ENCODE measurements at regions not wholly inside any gene's neighbourhood (a gene's known extent, or its start where the extent isn't known, plus 50 kb on each side); places are given as distances from the start of the nearest gene placed in this dataset.
"Not testable (repeated sequence)": the region's sequence is repeated elsewhere in the genome, so short reads cannot be mapped to it uniquely, and the experiment has no call there.

DNA sequence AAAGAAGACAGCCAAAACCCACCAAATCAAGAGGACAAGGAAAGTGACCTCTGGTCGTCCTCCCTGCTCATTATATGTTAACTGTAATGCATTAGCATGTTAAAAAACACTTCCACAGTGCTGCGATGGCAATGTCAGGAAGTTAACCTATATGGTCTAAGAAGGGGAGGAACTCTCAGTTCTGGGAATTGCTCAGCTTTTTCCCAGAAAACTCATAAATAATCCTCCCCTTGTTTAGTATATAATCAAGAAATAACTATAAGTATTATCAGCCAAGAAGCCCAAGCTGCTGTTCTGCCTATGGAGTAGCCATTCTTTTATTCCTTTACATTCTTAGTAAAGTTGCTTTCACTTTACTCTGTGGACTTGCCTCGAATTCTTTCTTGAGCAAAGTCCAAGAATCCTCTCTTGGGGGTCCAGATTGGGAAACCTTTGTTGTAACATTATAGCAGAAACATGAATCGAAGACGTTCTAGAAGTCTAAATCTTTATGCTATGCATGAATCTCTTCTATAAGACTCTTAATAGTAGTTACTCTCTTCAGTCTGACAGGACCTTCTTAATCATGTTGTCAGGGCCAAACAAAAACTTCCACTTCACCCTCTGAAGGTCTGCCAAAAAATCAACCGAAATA, 110.0 kb upstream of the VANGL1 start:
- H2BK5ac ChIP-seq (ENCODE audit: low read depth, low read length, poor library complexity, severe bottlenecking): no peak overlapping the region
- no peak for DNase-seq
- no peak overlapping the region for H3K4me2 ChIP-seq (ENCODE audit: low read length, poor library complexity, severe bottlenecking)
- H3K4me3 ChIP-seq (ENCODE audit: insufficient read depth in 1 of 2, low read depth in 1 of 2, low read length in 2 of 2): peak overlapping the region in 1 of 2 experiments; percentile 31
- H2AFZ ChIP-seq (ENCODE audit: low read depth, low read length): no peak overlapping the region
- H2BK120ac ChIP-seq (ENCODE audit: low read depth, low read length): no peak overlapping the region
- no peak overlapping the region for H3K23ac ChIP-seq (ENCODE audit: low read length in 2 of 2)
- no peaks in the 10 kb centered on the region for H3K79me1 ChIP-seq (replicated peaks; ENCODE audit: low read length, poor library complexity, severe bottlenecking)
- no peaks in the 10 kb centered on the region for H3K9me3 ChIP-seq (ENCODE audit: control insufficient read depth, low read length)
- no peak overlapping the region for H2BK12ac ChIP-seq (ENCODE audit: low read length in 2 of 2)
- no peak overlapping the region for H3K4ac ChIP-seq (ENCODE audit: low read depth in 1 of 2, low read length in 2 of 2)
- peaks cover 12% of the 10 kb centered on the region for H3K4me1 ChIP-seq (ENCODE audit: control insufficient read depth, insufficient read depth, low read depth, low read length)
- H4K91ac ChIP-seq (ENCODE audit: low read length): no peak overlapping the region
- H3K14ac ChIP-seq (ENCODE audit: low read length in 2 of 2): no peak overlapping the region
- H2AK5ac ChIP-seq (ENCODE audit: low read length, severe bottlenecking): peak overlapping the region; percentile 91
- no peak overlapping the region for H3K27ac ChIP-seq (ENCODE audit: low read length, poor library complexity, severe bottlenecking)
- no peak overlapping the region for H4K8ac ChIP-seq (ENCODE audit: low read length)
- 79% methylated on average over 4 of the region's 6 CpGs for WGBS
- no peak overlapping the region for H2BK15ac ChIP-seq (ENCODE audit: low read depth, poor library complexity, severe bottlenecking)
- H3K27me3 ChIP-seq (ENCODE audit: control insufficient read depth in 1 of 2, insufficient read depth in 1 of 2, low read length in 2 of 2): no peaks in the 10 kb centered on the region
- no peaks in the 10 kb centered on the region for H3K36me3 ChIP-seq (ENCODE audit: control insufficient read depth in 1 of 2, insufficient read depth in 2 of 2, low read depth in 1 of 2, low read length in 2 of 2)
- H3K18ac ChIP-seq (ENCODE audit: low read depth in 1 of 2, low read length in 2 of 2): no peak overlapping the region
- peak overlapping the region; percentile 50 for H3K9ac ChIP-seq (ENCODE audit: low read length)

DNA sequence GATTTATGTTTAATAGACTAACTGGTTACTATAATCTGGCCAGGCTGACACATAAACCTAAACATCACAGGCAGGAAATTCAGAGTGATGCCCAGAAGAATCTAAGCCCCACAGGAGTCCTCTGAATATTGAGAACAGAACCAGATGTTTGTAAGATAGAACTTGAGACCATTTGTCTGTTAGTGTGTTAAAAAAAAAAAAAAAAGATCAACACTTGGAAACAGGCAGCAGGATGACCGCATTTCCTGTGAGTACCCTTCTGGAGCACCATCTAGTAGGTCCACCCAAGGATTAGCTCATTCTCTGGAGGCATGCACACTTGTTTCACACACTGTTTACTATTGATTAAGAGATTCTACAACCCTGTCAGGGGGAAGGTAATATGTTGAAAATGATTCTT, 111.4 kb upstream of the VANGL1 start:
- peak overlapping the region; percentile 66 for H3K9ac ChIP-seq (ENCODE audit: low read length)
- H2BK12ac ChIP-seq (ENCODE audit: low read length in 2 of 2): peak overlapping the region in 1 of 2 experiments; percentile 80
- no peak overlapping the region for H3K23ac ChIP-seq (ENCODE audit: low read length in 2 of 2)
- no CpG with 5 or more reads among the region's 1 CpG for WGBS
- H2AK5ac ChIP-seq (ENCODE audit: low read length, severe bottlenecking): no peak overlapping the region
- H3K18ac ChIP-seq (ENCODE audit: low read depth in 1 of 2, low read length in 2 of 2): no peak overlapping the region
- no peak overlapping the region for H4K91ac ChIP-seq (ENCODE audit: low read length)
- peaks cover 13% of the 10 kb centered on the region for H3K4me1 ChIP-seq (ENCODE audit: control insufficient read depth, insufficient read depth, low read depth, low read length)
- no peak overlapping the region for H3K4ac ChIP-seq (ENCODE audit: low read depth in 1 of 2, low read length in 2 of 2)
- H2AFZ ChIP-seq (ENCODE audit: low read depth, low read length): no peak overlapping the region
- no peaks in the 10 kb centered on the region for H3K27me3 ChIP-seq (ENCODE audit: control insufficient read depth in 1 of 2, insufficient read depth in 1 of 2, low read length in 2 of 2)
- H3K79me1 ChIP-seq (replicated peaks; ENCODE audit: low read length, poor library complexity, severe bottlenecking): no peaks in the 10 kb centered on the region
- no peak overlapping the region for H2BK5ac ChIP-seq (ENCODE audit: low read depth, low read length, poor library complexity, severe bottlenecking)
- H2BK15ac ChIP-seq (ENCODE audit: low read depth, poor library complexity, severe bottlenecking): no peak overlapping the region
- no peak overlapping the region for H4K8ac ChIP-seq (ENCODE audit: low read length)
- H3K14ac ChIP-seq (ENCODE audit: low read length in 2 of 2): no peak overlapping the region
- no peak overlapping the region for H3K4me3 ChIP-seq (ENCODE audit: insufficient read depth in 1 of 2, low read depth in 1 of 2, low read length in 2 of 2)
- H3K27ac ChIP-seq (ENCODE audit: low read length, poor library complexity, severe bottlenecking): peak overlapping the region; percentile 53
- DNase-seq: peak; percentile 64
- no peaks in the 10 kb centered on the region for H3K36me3 ChIP-seq (ENCODE audit: control insufficient read depth in 1 of 2, insufficient read depth in 2 of 2, low read depth in 1 of 2, low read length in 2 of 2)
- H2BK120ac ChIP-seq (ENCODE audit: low read depth, low read length): no peak overlapping the region
- H3K9me3 ChIP-seq (ENCODE audit: control insufficient read depth, low read length): no peaks in the 10 kb centered on the region
- H3K4me2 ChIP-seq (ENCODE audit: low read length, poor library complexity, severe bottlenecking): no peak overlapping the region

DNA sequence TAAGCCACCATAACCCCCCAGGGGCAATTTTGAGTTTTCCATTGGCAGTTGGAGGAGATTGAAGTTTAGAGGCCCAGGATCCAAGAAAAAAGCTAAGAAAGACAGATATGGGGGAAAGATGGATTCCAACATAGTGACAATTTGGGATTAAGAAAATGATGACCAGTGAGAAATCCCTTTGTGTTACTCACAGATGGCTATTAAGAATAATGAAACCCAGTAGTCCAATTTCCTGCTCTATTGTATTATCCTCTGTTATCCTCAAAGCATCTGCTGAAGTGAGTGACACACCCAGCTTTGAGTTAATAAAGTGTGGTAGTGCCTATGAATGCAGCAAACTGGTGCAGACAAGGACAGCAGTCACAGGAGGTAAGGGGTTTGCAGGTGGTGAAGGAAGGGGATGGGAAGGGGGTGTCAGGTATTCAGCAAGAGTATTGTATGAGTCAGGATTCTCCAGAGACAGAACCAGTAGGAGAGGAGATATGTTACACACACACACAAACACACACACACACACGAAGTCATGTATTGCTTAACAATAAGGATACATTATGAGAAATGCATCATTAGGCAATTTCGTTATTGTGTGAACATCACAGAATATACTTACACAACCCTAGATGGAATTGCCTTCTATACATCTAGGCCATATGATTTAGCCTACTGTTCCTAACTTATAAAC, 112.4 kb upstream of the VANGL1 start:
- no peak overlapping the region for H4K91ac ChIP-seq (ENCODE audit: low read length)
- H3K23ac ChIP-seq (ENCODE audit: low read length in 2 of 2): no peak overlapping the region
- H3K27ac ChIP-seq (ENCODE audit: low read length, poor library complexity, severe bottlenecking): no peak overlapping the region
- no peak overlapping the region for H3K18ac ChIP-seq (ENCODE audit: low read depth in 1 of 2, low read length in 2 of 2)
- H3K36me3 ChIP-seq (ENCODE audit: control insufficient read depth in 1 of 2, insufficient read depth in 2 of 2, low read depth in 1 of 2, low read length in 2 of 2): no peaks in the 10 kb centered on the region
- H3K4me1 ChIP-seq (ENCODE audit: control insufficient read depth, insufficient read depth, low read depth, low read length): peaks cover 10% of the 10 kb centered on the region
- no peaks in the 10 kb centered on the region for H3K79me1 ChIP-seq (replicated peaks; ENCODE audit: low read length, poor library complexity, severe bottlenecking)
- WGBS: no CpG with 5 or more reads among the region's 2 CpGs
- no peak overlapping the region for H4K8ac ChIP-seq (ENCODE audit: low read length)
- no peak overlapping the region for H3K4ac ChIP-seq (ENCODE audit: low read depth in 1 of 2, low read length in 2 of 2)
- H3K4me3 ChIP-seq (ENCODE audit: insufficient read depth in 1 of 2, low read depth in 1 of 2, low read length in 2 of 2): no peak overlapping the region
- no peak overlapping the region for H2BK12ac ChIP-seq (ENCODE audit: low read length in 2 of 2)
- no peaks in the 10 kb centered on the region for H3K9me3 ChIP-seq (ENCODE audit: control insufficient read depth, low read length)
- H2AK5ac ChIP-seq (ENCODE audit: low read length, severe bottlenecking): peak overlapping the region; percentile 90
- peak overlapping the region; percentile 66 for H3K9ac ChIP-seq (ENCODE audit: low read length)
- H3K4me2 ChIP-seq (ENCODE audit: low read length, poor library complexity, severe bottlenecking): no peak overlapping the region
- H3K27me3 ChIP-seq (ENCODE audit: control insufficient read depth in 1 of 2, insufficient read depth in 1 of 2, low read length in 2 of 2): no peaks in the 10 kb centered on the region
- no peak overlapping the region for H2BK120ac ChIP-seq (ENCODE audit: low read depth, low read length)
- no peak overlapping the region for H2BK5ac ChIP-seq (ENCODE audit: low read depth, low read length, poor library complexity, severe bottlenecking)
- H2BK15ac ChIP-seq (ENCODE audit: low read depth, poor library complexity, severe bottlenecking): no peak overlapping the region
- H2AFZ ChIP-seq (ENCODE audit: low read depth, low read length): no peak overlapping the region
- no peak overlapping the region for H3K14ac ChIP-seq (ENCODE audit: low read length in 2 of 2)
- no peak for DNase-seq

DNA sequence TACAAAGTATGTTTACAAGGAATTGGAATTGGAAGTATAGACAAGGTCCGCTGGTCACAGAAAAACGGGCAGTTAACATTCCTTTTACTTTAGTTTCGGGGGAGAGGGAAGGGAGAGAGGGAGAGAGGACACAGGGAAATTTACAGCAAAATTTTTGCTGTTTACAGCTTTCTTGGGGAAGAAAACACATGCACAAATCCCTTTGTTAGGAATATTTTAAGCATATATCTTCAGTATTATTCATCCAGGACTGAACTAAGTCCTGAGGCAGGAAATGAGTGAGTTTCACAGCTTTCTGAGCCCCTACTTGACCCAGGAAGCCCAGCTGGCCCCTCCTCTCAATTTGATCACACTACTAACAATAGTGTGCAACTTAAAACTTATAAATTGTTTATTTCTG, 113.4 kb upstream of the VANGL1 start:
- not testable (repeated sequence) for H3K4ac ChIP-seq (ENCODE audit: low read depth in 1 of 2, low read length in 2 of 2); H2AFZ ChIP-seq (ENCODE audit: low read depth, low read length); H2AK5ac ChIP-seq (ENCODE audit: low read length, severe bottlenecking); DNase-seq; H3K27me3 ChIP-seq (ENCODE audit: control insufficient read depth in 1 of 2, insufficient read depth in 1 of 2, low read length in 2 of 2); H3K18ac ChIP-seq (ENCODE audit: low read depth in 1 of 2, low read length in 2 of 2); H2BK12ac ChIP-seq (ENCODE audit: low read length in 2 of 2); H3K9ac ChIP-seq (ENCODE audit: low read length); H3K4me1 ChIP-seq (ENCODE audit: control insufficient read depth, insufficient read depth, low read depth, low read length); H3K14ac ChIP-seq (ENCODE audit: low read length in 2 of 2); H3K36me3 ChIP-seq (ENCODE audit: control insufficient read depth in 1 of 2, insufficient read depth in 2 of 2, low read depth in 1 of 2, low read length in 2 of 2); H4K8ac ChIP-seq (ENCODE audit: low read length); H3K23ac ChIP-seq (ENCODE audit: low read length in 2 of 2); H3K4me3 ChIP-seq (ENCODE audit: insufficient read depth in 1 of 2, low read depth in 1 of 2, low read length in 2 of 2); H3K9me3 ChIP-seq (ENCODE audit: control insufficient read depth, low read length); H2BK120ac ChIP-seq (ENCODE audit: low read depth, low read length); H4K91ac ChIP-seq (ENCODE audit: low read length); H2BK15ac ChIP-seq (ENCODE audit: low read depth, poor library complexity, severe bottlenecking); H2BK5ac ChIP-seq (ENCODE audit: low read depth, low read length, poor library complexity, severe bottlenecking); H3K4me2 ChIP-seq (ENCODE audit: low read length, poor library complexity, severe bottlenecking); H3K79me1 ChIP-seq (replicated peaks; ENCODE audit: low read length, poor library complexity, severe bottlenecking)
- peak overlapping the region; percentile 50 for H3K27ac ChIP-seq (ENCODE audit: low read length, poor library complexity, severe bottlenecking)
- WGBS: 10% methylated on average over 3 of the region's 3 CpGs

Data from mesenchymal stem cell (in vitro differentiated cells and primary cell).